Kidney tubule cell (primary cell): ENCODE measurements at regions not wholly inside any gene's neighbourhood (a gene's known extent, or its start where the extent isn't known, plus 50 kb on each side); places are given as distances from the start of the nearest gene placed in this dataset.

Experiments
- DNase-seq: peaks from one replicate; pipeline ENCODE4 v3.0.0-alpha.2; 2018; ENCODE audit warnings: low spot score

GRCh38 chr14:25756876-25757275, 706.9 kb upstream of the STXBP6 start:
- DNase-seq = no peak

GRCh38 chr14:25753130-25753529, 703.2 kb upstream of the STXBP6 start:
- DNase-seq = no peak

- no peak for DNase-seq
Observed at GRCh38 chr14:25750436-25750835, 700.5 kb upstream of the STXBP6 start.
